ENCODE measurements at regions not wholly inside any gene's neighbourhood (a gene's known extent, or its start where the extent isn't known, plus 50 kb on each side); places are given as distances from the start of the nearest gene placed in this dataset.

DNA sequence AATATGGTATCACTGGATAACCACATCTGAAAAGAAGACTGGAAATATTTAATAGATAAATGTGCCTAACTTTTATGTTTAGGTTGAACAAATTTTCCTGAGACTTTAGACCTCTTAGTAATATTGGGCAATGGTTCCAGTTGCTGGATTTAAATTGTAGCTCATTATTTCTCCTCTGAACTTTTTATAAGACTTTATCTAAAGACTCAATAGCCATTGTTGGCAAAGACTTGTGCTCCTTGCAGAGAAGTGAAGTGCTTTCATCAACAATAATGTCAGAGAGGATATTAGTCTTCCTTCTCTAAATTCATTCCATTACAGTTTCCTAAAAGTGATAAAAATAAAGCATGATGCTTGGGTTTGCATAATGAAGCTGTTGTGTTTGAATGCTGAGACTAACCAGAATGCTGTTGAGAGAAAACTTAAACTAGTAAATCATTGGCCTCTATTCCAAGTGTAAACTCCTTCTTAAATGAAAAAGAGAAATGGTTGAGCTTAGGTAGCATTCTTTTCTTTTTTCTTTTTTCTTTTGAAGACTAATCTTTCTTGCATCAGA, 200.2 kb downstream of the TMTC3 start:
- H3K36me3 ChIP-seq, result no peaks in the 10 kb centered on the region
- H3K9me3 ChIP-seq, result no peaks in the 10 kb centered on the region
- peaks cover 0 to 17% (median 11%) of the 10 kb centered on the region in 4 donors for H3K4me1 ChIP-seq
- intact Hi-C loops (cut with DNase I), result no loop called here
- TF ChIP-seq EP300 (IDR thresholded peaks at IDR 0.05) (peak in 2 of 4 donors; percentile 6 to 68), POLR2AphosphoS5 (IDR thresholded peaks at IDR 0.05) (peak; percentile 39 to 88 (median 61)), POLR2A (IDR thresholded peaks at IDR 0.05) (no peak)
- TF ChIP-seq, protein P1, sequence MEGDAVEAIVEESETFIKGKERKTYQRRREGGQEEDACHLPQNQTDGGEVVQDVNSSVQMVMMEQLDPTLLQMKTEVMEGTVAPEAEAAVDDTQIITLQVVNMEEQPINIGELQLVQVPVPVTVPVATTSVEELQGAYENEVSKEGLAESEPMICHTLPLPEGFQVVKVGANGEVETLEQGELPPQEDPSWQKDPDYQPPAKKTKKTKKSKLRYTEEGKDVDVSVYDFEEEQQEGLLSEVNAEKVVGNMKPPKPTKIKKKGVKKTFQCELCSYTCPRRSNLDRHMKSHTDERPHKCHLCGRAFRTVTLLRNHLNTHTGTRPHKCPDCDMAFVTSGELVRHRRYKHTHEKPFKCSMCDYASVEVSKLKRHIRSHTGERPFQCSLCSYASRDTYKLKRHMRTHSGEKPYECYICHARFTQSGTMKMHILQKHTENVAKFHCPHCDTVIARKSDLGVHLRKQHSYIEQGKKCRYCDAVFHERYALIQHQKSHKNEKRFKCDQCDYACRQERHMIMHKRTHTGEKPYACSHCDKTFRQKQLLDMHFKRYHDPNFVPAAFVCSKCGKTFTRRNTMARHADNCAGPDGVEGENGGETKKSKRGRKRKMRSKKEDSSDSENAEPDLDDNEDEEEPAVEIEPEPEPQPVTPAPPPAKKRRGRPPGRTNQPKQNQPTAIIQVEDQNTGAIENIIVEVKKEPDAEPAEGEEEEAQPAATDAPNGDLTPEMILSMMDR (IDR thresholded peaks at IDR 0.05), result no peak
- peak overlapping the region in 2 of 4 donors; percentile 27 to 51 for H3K27ac ChIP-seq
- H3K27me3 ChIP-seq, result no peaks in the 10 kb centered on the region
- H3K4me3 ChIP-seq, result no peak overlapping the region
- DNase-seq, result no peak

DNA sequence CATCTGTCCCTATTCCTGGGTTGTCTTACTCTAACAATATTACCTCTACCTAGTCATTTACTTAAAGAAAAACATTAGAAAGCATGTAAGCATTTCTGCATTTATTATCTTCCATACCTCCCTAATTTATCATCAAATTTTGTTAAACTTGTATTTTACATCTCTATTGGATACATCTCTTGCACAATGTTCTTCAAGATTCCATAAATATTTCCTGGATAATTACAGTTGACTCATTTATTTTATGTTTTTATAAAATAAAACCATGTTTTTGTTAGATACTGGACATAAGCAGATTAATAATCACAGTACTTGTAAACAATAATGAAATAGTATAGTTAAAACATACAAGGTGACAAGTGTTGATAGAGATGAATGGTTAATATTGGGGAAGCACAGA, 209.0 kb downstream of the TMTC3 start:
- DNase-seq, result no peak
- Histone ChIP-seq H3K4me3 (no peak overlapping the region), H3K36me3 (no peaks in the 10 kb centered on the region), H3K9me3 (no peaks in the 10 kb centered on the region), H3K4me1 (no peaks in the 10 kb centered on the region), H3K27ac (no peak overlapping the region), H3K27me3 (no peaks in the 10 kb centered on the region)
- TF ChIP-seq EP300 (IDR thresholded peaks at IDR 0.05), result no peak
- TF ChIP-seq POLR2A (IDR thresholded peaks at IDR 0.05), result no peak
- no peak for TF ChIP-seq POLR2AphosphoS5 (IDR thresholded peaks at IDR 0.05)
- TF ChIP-seq, protein P1 (IDR thresholded peaks at IDR 0.05), result no peak
- intact Hi-C loops (cut with DNase I), result no loop called here

DNA sequence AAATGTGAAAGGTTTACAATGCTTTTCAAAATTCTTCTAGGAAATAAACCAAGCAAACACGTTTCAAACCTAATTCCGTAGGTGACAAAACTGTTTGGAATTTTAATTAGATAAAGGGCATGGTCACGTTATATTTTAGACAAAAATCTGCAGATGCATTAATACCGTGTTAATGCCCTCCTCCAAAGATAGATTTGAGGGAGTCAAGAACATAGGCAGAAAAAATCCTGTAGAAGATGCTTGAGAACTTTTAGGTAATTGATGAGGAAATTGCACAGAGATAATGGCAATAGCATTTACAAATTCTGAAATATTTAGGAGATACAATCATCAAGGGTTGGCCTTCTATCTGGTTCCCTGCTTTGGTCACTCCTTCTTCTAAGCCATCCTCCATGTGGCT, 212.6 kb downstream of the TMTC3 start:
- Histone ChIP-seq H3K27ac (no peak overlapping the region), H3K27me3 (no peaks in the 10 kb centered on the region), H3K4me1 (no peaks in the 10 kb centered on the region), H3K36me3 (no peaks in the 10 kb centered on the region), H3K9me3 (no peaks in the 10 kb centered on the region), H3K4me3 (no peak overlapping the region)
- intact Hi-C loops (cut with DNase I), result no loop called here
- 86 to 88% methylated on average over 4 of the region's 4 CpGs for WGBS, 2 donors
- TF ChIP-seq, protein P1 (IDR thresholded peaks at IDR 0.05), result no peak
- TF ChIP-seq POLR2A (IDR thresholded peaks at IDR 0.05) (no peak), EP300 (IDR thresholded peaks at IDR 0.05) (no peak), POLR2AphosphoS5 (IDR thresholded peaks at IDR 0.05) (no peak)
- DNase-seq, result no peak

DNA sequence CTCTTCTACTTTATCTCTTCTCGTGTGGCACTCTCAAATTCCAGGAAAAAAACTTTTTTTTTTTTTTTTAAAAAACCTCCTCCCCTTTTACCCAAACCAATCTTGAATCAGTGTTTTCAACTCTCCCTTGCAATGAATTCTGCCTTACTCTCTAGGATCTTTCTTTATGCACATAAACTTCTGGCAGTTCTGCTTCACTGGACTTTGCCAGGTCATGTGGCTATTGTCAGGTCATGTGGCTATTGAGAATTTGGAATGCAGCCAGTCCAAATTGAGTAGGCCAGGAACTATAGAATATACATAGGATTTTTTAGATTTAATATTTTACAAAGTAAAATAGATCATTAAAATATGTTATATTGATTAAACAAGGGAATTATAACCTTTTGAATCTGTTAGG, 218.2 kb downstream of the TMTC3 start:
- no peak overlapping the region for H3K4me3 ChIP-seq
- H3K27me3 ChIP-seq, result no peaks in the 10 kb centered on the region
- 76 to 79% methylated on average over 1 of the region's 1 CpG for WGBS, 2 donors
- H3K27ac ChIP-seq, result no peak overlapping the region
- intact Hi-C loops (cut with DNase I), result no loop called here
- TF ChIP-seq POLR2A (IDR thresholded peaks at IDR 0.05) (no peak), POLR2AphosphoS5 (IDR thresholded peaks at IDR 0.05) (no peak), EP300 (IDR thresholded peaks at IDR 0.05) (no peak)
- no peak for DNase-seq
- peaks cover 0 to 18% (median 15%) of the 10 kb centered on the region in 4 donors for H3K4me1 ChIP-seq
- H3K9me3 ChIP-seq, result no peaks in the 10 kb centered on the region
- no peaks in the 10 kb centered on the region for H3K36me3 ChIP-seq

DNA sequence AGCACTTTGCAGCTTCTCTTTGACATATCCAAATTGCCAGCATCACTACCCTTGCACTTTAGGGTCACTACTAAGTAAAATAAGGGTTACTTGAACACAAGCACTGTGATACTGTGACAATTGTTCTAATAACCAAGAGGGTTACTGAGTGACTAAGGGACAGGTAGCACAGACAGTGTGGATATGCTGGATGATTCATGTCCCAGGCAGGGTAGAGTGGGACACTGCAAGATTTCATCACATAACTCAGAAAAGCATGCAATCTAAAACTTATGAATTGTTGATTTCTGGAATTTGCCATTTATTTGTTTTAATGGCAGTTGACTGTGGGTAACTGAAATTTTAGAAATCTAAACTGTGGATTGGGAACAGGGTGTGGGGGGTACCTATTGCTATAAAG, 218.8 kb downstream of the KITLG start:
- Histone ChIP-seq H3K36me3 (no peaks in the 10 kb centered on the region), H3K27me3 (no peaks in the 10 kb centered on the region), H3K27ac (no peak overlapping the region), H3K4me1 (peaks cover 0 to 18% (median 15%) of the 10 kb centered on the region in 4 donors), H3K9me3 (no peaks in the 10 kb centered on the region), H3K4me3 (no peak overlapping the region)
- no peak for DNase-seq
- TF ChIP-seq POLR2A (IDR thresholded peaks at IDR 0.05) (no peak), EP300 (IDR thresholded peaks at IDR 0.05) (no peak), POLR2AphosphoS5 (IDR thresholded peaks at IDR 0.05) (no peak)
- TF ChIP-seq, protein P1 (IDR thresholded peaks at IDR 0.05), result no peak
- intact Hi-C loops (cut with DNase I), result no loop called here
